DMS 273 (cell line): ENCODE measurements at regions not wholly inside any gene's neighbourhood (a gene's known extent, or its start where the extent isn't known, plus 50 kb on each side); places are given as distances from the start of the nearest gene placed in this dataset.
"Not testable (repeated sequence)": the region's sequence is repeated elsewhere in the genome, so short reads cannot be mapped to it uniquely, and the experiment has no call there.

Source experiments
- DNase-seq: peaks from one replicate; lab custom pipeline; 2025; ENCODE audit not compliant: unreplicated experiment; lab: John Stamatoyannopoulos, UW

- no peak for DNase-seq
These were observed 335.3 kb upstream of the ARHGEF26 start for GRCh38 chr3:153785901-153786300.

GRCh38 chr3:153789380-153789779 is 331.8 kb upstream of the ARHGEF26 start:
- DNase-seq, result no peak

GRCh38 chr3:153797056-153797455 is 324.1 kb upstream of the ARHGEF26 start:
- DNase-seq, result not testable (repeated sequence)

- DNase-seq, result no peak
These were observed 312.1 kb upstream of the ARHGEF26 start for GRCh38 chr3:153809097-153809496.

- DNase-seq, result no peak
These were observed 302.9 kb upstream of the ARHGEF26 start for GRCh38 chr3:153818338-153818737.

GRCh38 chr3:153820035-153820434 is 301.2 kb upstream of the ARHGEF26 start:
- no peak for DNase-seq

GRCh38 chr3:153828346-153828745 is 292.8 kb upstream of the ARHGEF26 start:
- not testable (repeated sequence) for DNase-seq

- DNase-seq, result no peak
These were observed 291.5 kb upstream of the ARHGEF26 start for GRCh38 chr3:153829606-153830170.

GRCh38 chr3:153830552-153830951 is 290.6 kb upstream of the ARHGEF26 start:
- DNase-seq, result no peak

- no peak for DNase-seq
These were observed 285.6 kb upstream of the ARHGEF26 start for GRCh38 chr3:153835540-153835939.

GRCh38 chr3:153840487-153840886 is 280.7 kb upstream of the ARHGEF26 start:
- DNase-seq, result no peak

- no peak for DNase-seq
These were observed 277.2 kb upstream of the ARHGEF26 start for GRCh38 chr3:153843994-153844393.

- no peak for DNase-seq
These were observed 275.9 kb upstream of the ARHGEF26 start for GRCh38 chr3:153845311-153845710.

GRCh38 chr3:153848702-153849101 is 272.5 kb upstream of the ARHGEF26 start:
- DNase-seq, result no peak

- no peak for DNase-seq
These were observed 268.8 kb upstream of the ARHGEF26 start for GRCh38 chr3:153852355-153852754.

GRCh38 chr3:153853163-153853562 is 268.0 kb upstream of the ARHGEF26 start:
- DNase-seq, result no peak

GRCh38 chr3:153855772-153856171 is 265.4 kb upstream of the ARHGEF26 start:
- DNase-seq, result no peak

GRCh38 chr3:153856932-153857331 is 264.3 kb upstream of the ARHGEF26 start:
- DNase-seq, result no peak

- DNase-seq, result no peak
These were observed 256.4 kb upstream of the ARHGEF26 start for GRCh38 chr3:153864793-153865192.

GRCh38 chr3:153866901-153867300 is 254.3 kb upstream of the ARHGEF26 start:
- no peak for DNase-seq

GRCh38 chr3:153874348-153874747 is 246.8 kb upstream of the ARHGEF26 start:
- not testable (repeated sequence) for DNase-seq

- DNase-seq, result no peak
These were observed 240.7 kb upstream of the ARHGEF26 start for GRCh38 chr3:153880493-153880892.

- DNase-seq, result no peak
These were observed 240.0 kb upstream of the ARHGEF26 start for GRCh38 chr3:153881201-153881600.
